Lower lobe of right lung (tissue), 2 donors: ENCODE measurements at regions not wholly inside any gene's neighbourhood (a gene's known extent, or its start where the extent isn't known, plus 50 kb on each side); places are given as distances from the start of the nearest gene placed in this dataset.

Source experiments
- ATAC-seq, 2 donors: fragments of 200-7000 bp; cut with Tn5 transposase; one replicate each; pipeline ENCODE4 v1.9.1; 2020 to 2022; ENCODE audit warnings: mild to moderate bottlenecking in 2 of 2, moderate library complexity in 2 of 2
- DNase-seq: peaks from one replicate; pipeline ENCODE4 v3.0.0-alpha.2; 2020
- H3K27ac ChIP-seq: fragments of 200-600 bp; one replicate; pipeline ENCODE4 v1.8.0; 2022
- H3K27me3 ChIP-seq: fragments of 200-600 bp; one replicate; pipeline ENCODE4 v1.8.0; 2022; ENCODE audit warnings: low read depth
- H3K36me3 ChIP-seq: fragments of 200-600 bp; one replicate; pipeline ENCODE4 v1.8.0; 2022; ENCODE audit warnings: mild to moderate bottlenecking
- H3K4me1 ChIP-seq: fragments of 200-600 bp; one replicate; pipeline ENCODE4 v1.8.0; 2022
- H3K4me3 ChIP-seq: fragments of 200-600 bp; one replicate; pipeline ENCODE4 v1.8.0; 2022; ENCODE audit warnings: mild to moderate bottlenecking
- H3K9me3 ChIP-seq: fragments of 200-600 bp; one replicate; pipeline ENCODE4 v1.8.0; 2022
- intact Hi-C: fragments of 100-400 bp; cut with DNase I; formaldehyde crosslinking; loops from one replicate; pipeline ENCODE4 v1.11.0; 2022
- TF ChIP-seq, protein P1 (sequence below): fragments of 200-600 bp; IDR thresholded peaks from one replicate; pipeline ENCODE4 v1.8.0; 2022; ENCODE audit warnings: antibody characterized with exemption, mild to moderate bottlenecking
- donor health status: DM: no; HTN: yes; CAD: no; lungs with severe emphysema.

DNA sequence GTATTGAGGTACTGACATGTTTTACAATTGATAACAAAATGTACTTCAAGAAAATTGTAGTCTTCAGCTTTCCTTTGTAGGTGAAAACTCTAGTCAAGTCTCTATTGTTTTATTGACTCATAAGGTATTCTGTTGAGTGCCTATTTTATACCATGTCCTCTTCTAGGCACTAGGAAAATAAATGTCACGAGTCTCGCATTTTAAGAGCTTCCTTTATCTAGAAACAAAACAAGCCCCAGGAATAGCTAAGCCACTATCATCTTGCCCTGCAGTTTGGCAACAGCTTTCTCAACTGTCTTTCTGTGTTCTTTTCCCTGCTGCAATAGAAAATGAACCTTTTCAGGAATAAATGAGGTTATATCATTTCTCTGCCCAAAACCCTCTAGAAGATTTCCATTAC, 288.5 kb upstream of the NEGR1 start:
- TF ChIP-seq, protein P1, sequence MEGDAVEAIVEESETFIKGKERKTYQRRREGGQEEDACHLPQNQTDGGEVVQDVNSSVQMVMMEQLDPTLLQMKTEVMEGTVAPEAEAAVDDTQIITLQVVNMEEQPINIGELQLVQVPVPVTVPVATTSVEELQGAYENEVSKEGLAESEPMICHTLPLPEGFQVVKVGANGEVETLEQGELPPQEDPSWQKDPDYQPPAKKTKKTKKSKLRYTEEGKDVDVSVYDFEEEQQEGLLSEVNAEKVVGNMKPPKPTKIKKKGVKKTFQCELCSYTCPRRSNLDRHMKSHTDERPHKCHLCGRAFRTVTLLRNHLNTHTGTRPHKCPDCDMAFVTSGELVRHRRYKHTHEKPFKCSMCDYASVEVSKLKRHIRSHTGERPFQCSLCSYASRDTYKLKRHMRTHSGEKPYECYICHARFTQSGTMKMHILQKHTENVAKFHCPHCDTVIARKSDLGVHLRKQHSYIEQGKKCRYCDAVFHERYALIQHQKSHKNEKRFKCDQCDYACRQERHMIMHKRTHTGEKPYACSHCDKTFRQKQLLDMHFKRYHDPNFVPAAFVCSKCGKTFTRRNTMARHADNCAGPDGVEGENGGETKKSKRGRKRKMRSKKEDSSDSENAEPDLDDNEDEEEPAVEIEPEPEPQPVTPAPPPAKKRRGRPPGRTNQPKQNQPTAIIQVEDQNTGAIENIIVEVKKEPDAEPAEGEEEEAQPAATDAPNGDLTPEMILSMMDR, result no peak
- Histone ChIP-seq H3K9me3 (no peaks in the 10 kb centered on the region), H3K4me1 (no peaks in the 10 kb centered on the region), H3K4me3 (no peak overlapping the region), H3K27me3 (no peaks in the 10 kb centered on the region), H3K27ac (no peak overlapping the region), H3K36me3 (no peaks in the 10 kb centered on the region)
- DNase-seq (no peak), ATAC-seq (no peak)
- intact Hi-C loops, result no loop called here

DNA sequence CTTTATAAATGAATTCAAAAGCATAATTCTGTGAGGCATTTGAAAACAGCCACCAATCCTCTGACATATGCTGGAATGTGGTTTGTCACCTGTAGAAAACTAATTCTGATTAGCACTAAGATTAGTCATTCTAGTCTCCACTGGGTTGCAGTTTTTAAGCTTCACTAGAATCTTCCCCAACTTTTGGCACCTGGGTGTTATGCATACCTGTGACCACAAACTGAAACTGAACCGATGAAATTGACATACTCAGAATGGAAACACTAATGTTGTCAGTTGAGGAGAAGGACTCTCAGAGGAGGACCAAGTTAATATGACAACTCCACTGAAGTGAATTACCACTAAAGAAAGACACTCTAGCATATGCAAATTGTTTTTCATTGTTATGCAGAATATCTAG, 285.8 kb upstream of the NEGR1 start:
- no peaks in the 10 kb centered on the region for H3K4me1 ChIP-seq
- TF ChIP-seq, protein P1, result no peak

DNA sequence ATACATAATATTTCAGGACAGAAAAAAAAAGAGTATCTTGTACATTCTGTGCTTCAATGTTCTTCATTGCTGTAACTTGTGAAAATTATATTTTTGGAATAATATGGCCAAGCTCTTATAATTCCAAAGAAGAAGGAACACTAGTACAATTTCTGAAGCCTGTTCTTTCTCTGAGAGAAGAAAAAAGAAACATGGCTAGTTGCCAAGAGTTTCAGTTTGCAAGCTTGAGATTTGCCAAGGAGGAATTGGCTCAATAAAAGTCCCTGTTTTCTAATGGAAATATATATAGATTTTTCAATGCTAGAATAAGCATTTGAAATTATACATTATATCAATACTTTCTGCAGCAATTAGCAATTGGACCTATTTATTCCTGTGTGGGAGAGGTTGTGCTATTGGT, 285.2 kb upstream of the NEGR1 start:
- Histone ChIP-seq H3K9me3 (no peaks in the 10 kb centered on the region), H3K4me1 (no peaks in the 10 kb centered on the region), H3K27me3 (no peaks in the 10 kb centered on the region), H3K36me3 (no peaks in the 10 kb centered on the region), H3K27ac (no peak overlapping the region), H3K4me3 (no peak overlapping the region)
- intact Hi-C loops, result no loop called here
- ATAC-seq (no peak), DNase-seq (no peak)
- TF ChIP-seq, protein P1, result no peak

More for the DNA sequence above, 285.8 kb upstream of the NEGR1 start:
- no peaks in the 10 kb centered on the region for H3K27me3 ChIP-seq
- intact Hi-C loops, result no loop called here
- H3K4me3 ChIP-seq, result no peak overlapping the region
- DNase-seq, result no peak
- ATAC-seq, result no peak
- H3K36me3 ChIP-seq, result no peaks in the 10 kb centered on the region
- no peaks in the 10 kb centered on the region for H3K9me3 ChIP-seq
- H3K27ac ChIP-seq, result no peak overlapping the region

DNA sequence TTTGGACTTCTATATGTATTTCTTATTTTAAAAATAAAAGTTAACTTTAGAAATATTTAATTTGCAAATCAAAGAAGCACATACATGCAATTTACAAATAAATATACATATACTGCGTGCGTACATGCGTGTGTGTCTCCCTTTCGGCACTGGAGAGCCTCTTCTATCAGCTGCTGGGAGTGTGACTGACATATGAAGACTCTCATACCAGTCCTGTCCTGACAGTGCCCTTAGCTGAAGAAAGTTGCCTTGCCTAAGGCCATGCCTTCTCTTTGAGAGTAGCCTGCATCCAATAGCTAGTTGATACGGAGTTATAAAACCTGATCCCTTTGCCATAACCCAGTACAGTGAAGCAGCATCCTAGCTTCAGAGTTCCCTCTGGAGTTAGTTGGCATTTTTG, 282.4 kb upstream of the NEGR1 start:
- intact Hi-C loops, result no loop called here
- DNase-seq (no peak), ATAC-seq (no peak)
- Histone ChIP-seq H3K4me1 (no peaks in the 10 kb centered on the region), H3K4me3 (no peak overlapping the region), H3K36me3 (no peaks in the 10 kb centered on the region), H3K9me3 (no peaks in the 10 kb centered on the region), H3K27ac (no peak overlapping the region), H3K27me3 (no peaks in the 10 kb centered on the region)
- TF ChIP-seq, protein P1, result no peak

DNA sequence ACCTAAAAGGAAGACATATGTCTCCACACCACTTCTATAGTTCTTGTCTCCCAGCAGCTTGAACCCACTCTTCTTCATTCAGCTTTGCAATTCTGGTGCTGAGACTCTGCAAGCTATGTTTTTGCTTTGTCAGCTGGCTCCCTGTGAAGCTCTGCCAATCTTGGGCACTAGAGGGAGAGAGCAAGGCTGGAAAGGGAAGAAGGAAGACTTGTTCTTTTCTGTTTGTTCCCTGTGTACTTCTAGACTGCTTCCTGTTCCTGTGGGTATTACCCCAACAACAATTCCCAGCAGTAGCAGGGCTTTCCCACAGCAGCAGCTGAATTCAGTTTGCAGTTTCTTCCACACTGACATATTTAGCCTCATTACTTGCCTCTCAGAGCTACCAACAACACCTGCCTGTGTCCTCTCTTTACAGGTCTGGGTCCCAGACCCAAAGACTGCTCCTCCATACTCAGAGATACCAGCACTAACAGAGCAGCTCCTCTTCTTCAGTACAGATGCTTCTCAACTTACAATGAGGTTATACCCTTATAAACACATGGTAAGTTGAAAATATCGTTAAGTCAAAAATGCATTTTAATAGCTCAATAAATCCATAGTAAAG, 275.2 kb upstream of the NEGR1 start:
- no peak for DNase-seq
- H3K36me3 ChIP-seq, result no peaks in the 10 kb centered on the region
- no peak overlapping the region for H3K27ac ChIP-seq
- no peaks in the 10 kb centered on the region for H3K4me1 ChIP-seq
- intact Hi-C loops, result no loop called here
- TF ChIP-seq, protein P1, result no peak
- no peak for ATAC-seq
- H3K27me3 ChIP-seq, result no peaks in the 10 kb centered on the region
- H3K4me3 ChIP-seq, result no peak overlapping the region
- no peaks in the 10 kb centered on the region for H3K9me3 ChIP-seq
